H1 (cell line): ENCODE measurements at regions not wholly inside any gene's neighbourhood (a gene's known extent, or its start where the extent isn't known, plus 50 kb on each side); places are given as distances from the start of the nearest gene placed in this dataset.

Experiments used
- CTCF ChIA-PET: fragments of 300-600 bp; sonication (Branson Sonifier 250); formaldehyde crosslinking; loops from one replicate; lab custom pipeline; 2021; ENCODE audit not compliant: partially characterized antibody; lab: Charles Lee
- POLR2A ChIA-PET: fragments of 300-600 bp; sonication (Branson Sonifier 250); formaldehyde crosslinking; loops from one replicate; lab custom pipeline; 2021; ENCODE audit warnings: inconsistent platforms; ENCODE audit not compliant: partially characterized antibody; lab: Charles Lee
- DNase-seq, 2 experiments: peaks; one replicate each; pipeline versions ENCODE4 v3.0.0 to v3.0.0-alpha.2; 2010 to 2022; ENCODE audit warnings: low spot score in 2 of 2, low read depth in 1 of 2, mixed read lengths in 1 of 2
- FAIRE-seq: peaks from 2 replicates; lab custom pipeline; 2011; peaks lifted over from hg19 to GRCh38; lab: Jason Lieb, UNC
- H2AFZ ChIP-seq: 2 replicates; pipeline ENCODE4 v1.8.1; 2012; ENCODE audit warnings: low read length, inconsistent platforms
- H2AK5ac ChIP-seq: 2 replicates; pipeline ENCODE4 v1.6.1; 2013; ENCODE audit warnings: low read depth, low read length
- H2BK120ac ChIP-seq: replicated peaks from 2 replicates; pipeline ENCODE3; 2013; ENCODE audit warnings: low read depth, low read length, inconsistent platforms
- H2BK12ac ChIP-seq: 2 replicates; pipeline ENCODE4 v1.6.1; 2013; ENCODE audit warnings: low read depth, low read length
- H2BK15ac ChIP-seq: 2 replicates; pipeline ENCODE4 v1.6.1; 2013; ENCODE audit warnings: low read length
- H2BK20ac ChIP-seq: 2 replicates; pipeline ENCODE4 v1.6.1; 2013; ENCODE audit warnings: low read length
- H2BK5ac ChIP-seq: 2 replicates; pipeline ENCODE4 v1.6.1; 2013; ENCODE audit warnings: low read depth, low read length
- H3K14ac ChIP-seq: 2 replicates; pipeline ENCODE4 v1.6.1; 2013; ENCODE audit warnings: inconsistent platforms; ENCODE audit not compliant: insufficient read length
- H3K18ac ChIP-seq: 2 replicates; pipeline ENCODE4 v1.6.1; 2013; ENCODE audit warnings: low read length; ENCODE audit errors: extremely low read depth
- H3K23ac ChIP-seq: 2 replicates; pipeline ENCODE4 v1.6.1; 2013; ENCODE audit warnings: inconsistent platforms; ENCODE audit not compliant: insufficient read length
- H3K23me2 ChIP-seq: 2 replicates; pipeline ENCODE4 v1.6.1; 2013; ENCODE audit warnings: low read depth, low read length
- H3K27ac ChIP-seq: 2 replicates; pipeline ENCODE4 v1.6.1; 2011; ENCODE audit warnings: low read depth, low read length, inconsistent platforms
- H3K27me3 ChIP-seq, 4 experiments: replicated peaks in 1 of 4; 1 replicate in 1 of 4; 2 replicates in 3 of 4; pipeline versions ENCODE4 v1.6.1 to v1.8.1; 2011 to 2013; ENCODE audit warnings: low read length in 3 of 4, mild to moderate bottlenecking in 3 of 4, inconsistent platforms in 2 of 4, mixed read lengths in 2 of 4, moderate library complexity in 1 of 4; ENCODE audit not compliant: control insufficient read depth in 3 of 4, insufficient read depth in 3 of 4; ENCODE audit errors: extremely low read depth in 1 of 4
- H3K36me3 ChIP-seq, 4 experiments: 2 replicates each; pipeline versions ENCODE4 v1.6.1 to v1.8.1; 2011 to 2013; ENCODE audit warnings: mild to moderate bottlenecking in 4 of 4, low read length in 3 of 4, moderate library complexity in 2 of 4, control low read depth in 1 of 4, inconsistent platforms in 1 of 4; ENCODE audit not compliant: insufficient read depth in 4 of 4, control insufficient read depth in 2 of 4
- H3K4ac ChIP-seq: replicated peaks from 2 replicates; pipeline ENCODE3; 2013; ENCODE audit warnings: low read length, low read depth, mixed read lengths, inconsistent platforms; ENCODE audit not compliant: insufficient read length
- H3K4me1 ChIP-seq, 4 experiments: replicated peaks in 1 of 4; 1 replicate in 1 of 4; 2 replicates in 3 of 4; pipeline versions ENCODE4 v1.6.1 to v1.8.1; 2011 to 2013; ENCODE audit warnings: low read length in 3 of 4, inconsistent platforms in 2 of 4, mixed read lengths in 1 of 4; ENCODE audit not compliant: insufficient read depth in 4 of 4, control insufficient read depth in 3 of 4
- H3K4me2 ChIP-seq, 2 experiments: 2 replicates each; pipeline versions ENCODE4 v1.6.1 to v1.8.1; 2011 to 2013; ENCODE audit warnings: low read depth in 2 of 2, low read length in 2 of 2, control low read depth in 1 of 2, inconsistent platforms in 1 of 2, mild to moderate bottlenecking in 1 of 2; ENCODE audit not compliant: insufficient read depth in 1 of 2
- H3K4me3 ChIP-seq, 4 experiments: fragments of 200-600, 300-600 bp in 1 of 4; sonication (generic), shearing (Covaris generic), sonication (Bioruptor Twin) in 1 of 4; 2 replicates each; pipeline versions ENCODE4 v1.5.1 to v1.8.1; 2011 to 2016; ENCODE audit warnings: low read length in 4 of 4, low read depth in 3 of 4, control low read depth in 2 of 4, inconsistent platforms in 2 of 4, mild to moderate bottlenecking in 2 of 4, mixed read lengths in 1 of 4, moderate library complexity in 1 of 4; ENCODE audit not compliant: insufficient read depth in 2 of 4; ENCODE audit errors: extremely low read depth in 1 of 4
- H3K56ac ChIP-seq: replicated peaks from 2 replicates; pipeline ENCODE3; 2013; ENCODE audit warnings: low read depth, mild to moderate bottlenecking, mixed read lengths, low read length, inconsistent platforms; ENCODE audit not compliant: insufficient read length
- H3K79me1 ChIP-seq: 2 replicates; pipeline ENCODE4 v1.6.1; 2013; ENCODE audit warnings: low read depth, low read length, control low read depth
- H3K79me2 ChIP-seq, 2 experiments: 2 replicates each; pipeline versions ENCODE4 v1.6.1 to v1.8.1; 2012 to 2013; ENCODE audit warnings: low read length in 2 of 2, mild to moderate bottlenecking in 2 of 2, inconsistent platforms in 1 of 2; ENCODE audit not compliant: insufficient read depth in 2 of 2, control insufficient read depth in 1 of 2
- H3K9ac ChIP-seq, 4 experiments: replicated peaks in 1 of 4; 1 replicate in 1 of 4; 2 replicates in 3 of 4; pipeline versions ENCODE4 v1.6.1 to v1.8.1; 2011 to 2013; ENCODE audit warnings: low read depth in 3 of 4, low read length in 3 of 4, control low read depth in 2 of 4, mild to moderate bottlenecking in 2 of 4, moderate library complexity in 2 of 4, inconsistent platforms in 1 of 4; ENCODE audit errors: extremely low read depth in 1 of 4
- H3K9me3 ChIP-seq, 2 experiments: 2 replicates each; pipeline versions ENCODE4 v1.6.1 to v1.8.1; 2012 to 2013; ENCODE audit warnings: mild to moderate bottlenecking in 2 of 2, moderate library complexity in 2 of 2, control low read depth in 1 of 2, inconsistent platforms in 1 of 2, low read depth in 1 of 2, low read length in 1 of 2, mixed read lengths in 1 of 2; ENCODE audit not compliant: insufficient read depth in 2 of 2
- H4K20me1 ChIP-seq, 2 experiments: replicated peaks in 1 of 2; 2 replicates each; pipeline versions ENCODE3 to v1.8.1; 2011 to 2013; ENCODE audit warnings: inconsistent platforms in 2 of 2, low read length in 2 of 2, mild to moderate bottlenecking in 1 of 2; ENCODE audit not compliant: insufficient read depth in 2 of 2, control insufficient read depth in 1 of 2
- H4K5ac ChIP-seq: 2 replicates; pipeline ENCODE4 v1.6.1; 2013; ENCODE audit warnings: low read length, low read depth, mixed read lengths, inconsistent platforms; ENCODE audit not compliant: insufficient read length
- H4K8ac ChIP-seq: 2 replicates; pipeline ENCODE4 v1.8.0; 2013; ENCODE audit warnings: mild to moderate bottlenecking, moderate library complexity, low read length, inconsistent platforms; ENCODE audit not compliant: insufficient read depth; ENCODE audit errors: extremely low read depth
- H4K91ac ChIP-seq: replicated peaks from 2 replicates; pipeline ENCODE3; 2013; ENCODE audit warnings: low read length, mixed read lengths, inconsistent platforms; ENCODE audit not compliant: insufficient read length
- EP300 ChIP-seq, 2 experiments: IDR thresholded peaks; 1 replicate in 1 of 2; 2 replicates in 1 of 2; pipeline ENCODE4 v1.6.1; 2011 to 2012; ENCODE audit warnings: low read depth in 2 of 2, low read length in 2 of 2, mild to moderate bottlenecking in 2 of 2, borderline replicate concordance in 1 of 2, inconsistent platforms in 1 of 2, moderate library complexity in 1 of 2
- TBP ChIP-seq: IDR thresholded peaks from 2 replicates; pipeline ENCODE4 v1.6.1; 2011; ENCODE audit warnings: low read depth, low read length, improper control_type of control experiment
- ZNF274 ChIP-seq: IDR thresholded peaks from 2 replicates; pipeline ENCODE4 v1.7.0; 2012; ENCODE audit warnings: low read length, borderline replicate concordance; ENCODE audit errors: extremely low read depth
- WGBS, 2 experiments: shearing (Covaris generic) in 1 of 2; methylation state at CpG; one replicate each; pipeline versions ENCODE4 v1.1.6 to v1.1.7; 2013 to 2015; ENCODE audit warnings: low lambda C conversion rate in 2 of 2, mixed read lengths in 2 of 2, inconsistent platforms in 1 of 2, low coverage in 1 of 2, missing lambda C conversion rate in 1 of 2; ENCODE audit not compliant: insufficient replicate concordance in 2 of 2, insufficient coverage in 1 of 2, insufficient read length in 1 of 2; ENCODE audit errors: extremely low coverage in 1 of 2, missing lambda C conversion rate in 1 of 2; 5-methylcytosine and 5-hydroxymethylcytosine counted together

DNA sequence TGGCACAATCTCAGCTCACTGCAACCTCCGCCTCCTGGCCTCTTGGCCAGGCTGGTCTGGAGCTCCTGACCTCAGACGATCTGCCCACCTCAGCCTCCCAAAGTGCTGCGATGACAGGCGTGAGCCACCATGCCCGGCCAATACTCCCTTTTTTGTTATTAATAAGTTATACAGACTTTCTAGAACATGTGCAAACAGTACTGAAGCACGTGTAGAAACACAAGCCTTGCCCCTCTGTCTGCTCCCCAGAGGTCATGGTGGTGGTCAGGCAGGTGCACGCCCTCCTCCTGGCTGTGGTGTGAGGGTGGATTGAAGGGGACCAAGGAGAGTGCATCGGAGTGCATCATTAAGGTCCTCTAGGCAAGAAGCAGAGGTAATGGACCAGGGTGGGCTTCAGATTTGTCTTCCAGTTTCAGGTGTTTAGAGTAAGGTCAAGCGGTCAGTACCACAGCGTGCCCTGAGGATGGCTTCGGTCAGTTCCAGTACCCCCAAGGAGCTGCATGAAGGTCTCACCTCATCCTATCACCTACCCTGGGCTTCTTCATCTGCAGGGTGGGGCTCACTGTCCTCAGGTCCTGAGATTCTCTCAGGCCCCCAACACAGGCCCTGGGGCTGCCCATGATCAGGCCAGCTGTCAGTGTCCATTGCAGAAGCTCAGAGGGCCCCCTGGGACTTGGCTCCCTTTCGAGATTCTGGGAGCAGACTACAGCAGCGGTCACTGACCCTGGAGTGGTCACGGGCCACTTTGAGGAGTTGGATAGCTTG lies 124.3 kb downstream of the GLI2 start:
- Histone ChIP-seq H3K27me3 (no peaks in the 10 kb centered on the region), H3K4me1 (peaks cover 5 to 36% (median 25%) of the 10 kb centered on the region in 4 experiments), H3K23me2 (peaks cover 3% of the 10 kb centered on the region; the same call in 1 of the 2 replicates), H2BK15ac (0 out of 2 replicates have a peak overlapping the region, but pooled peaks have one; percentile 46), H4K91ac (no peak overlapping the region), H2BK120ac (no peak overlapping the region), H2AFZ (no peak overlapping the region), H4K8ac (peak overlapping the region; percentile 7; the same call in 1 of the 2 replicates), H3K23ac (no peak overlapping the region), H3K9ac (no peak overlapping the region), H2AK5ac (no peak overlapping the region), H3K4me3 (no peak overlapping the region), H3K36me3 (no peaks in the 10 kb centered on the region), H3K27ac (no peak overlapping the region), H3K79me1 (peaks cover 12% of the 10 kb centered on the region), H4K5ac (no peak overlapping the region), H3K18ac (peak overlapping the region; percentile 43; the same call in 1 of the 2 replicates), H2BK12ac (peak overlapping the region; percentile 84; the same call in 1 of the 2 replicates), H2BK5ac (no peak overlapping the region), H4K20me1 (peaks cover 19 to 28% of the 10 kb centered on the region in 2 experiments), H3K79me2 (peaks cover 0 to 49% of the 10 kb centered on the region in 2 experiments; a peak in 1 of 4 replicates), H3K4me2 (no peak overlapping the region), H3K14ac (no peak overlapping the region), H3K56ac (no peak overlapping the region), H3K4ac (no peak overlapping the region), H2BK20ac (no peak overlapping the region), H3K9me3 (no peaks in the 10 kb centered on the region)
- CTCF ChIA-PET: interaction anchor here (1.0 to 13.2 kb wide), 10 partner anchors 12 to 164 kb away, joined by 3 to 158 read pairs (median 6); no protein-coding TSS in a partner anchor
- FAIRE-seq (no peak), DNase-seq (no peak)
- TF ChIP-seq EP300 (IDR thresholded peaks at IDR 0.05; ENCODE audit: borderline replicate concordance in 1 of 2, low read depth in 2 of 2, low read length in 2 of 2) (no peak), TBP (no peak), ZNF274 (no peak)
- POLR2A ChIA-PET: interaction anchor here (0.7 to 2.6 kb wide), 5 partner anchors 8 to 215 kb away, joined by 3 to 10 read pairs (median 4); no protein-coding TSS in a partner anchor
- 92% methylated on average over 14 of the region's 14 CpGs; no CpG with 5 or more reads in 1 of the 2 experiments for whole genome bisulfite sequencing, 2 experiments
